ENCODE measurements at regions not wholly inside any gene's neighbourhood (a gene's known extent, or its start where the extent isn't known, plus 50 kb on each side); places are given as distances from the start of the nearest gene placed in this dataset.
A peak's percentile ranks its signal among the peaks of the same experiment; 100 is the strongest.
"Not testable (repeated sequence)": the region's sequence is repeated elsewhere in the genome, so short reads cannot be mapped to it uniquely, and the experiment has no call there.

DNA sequence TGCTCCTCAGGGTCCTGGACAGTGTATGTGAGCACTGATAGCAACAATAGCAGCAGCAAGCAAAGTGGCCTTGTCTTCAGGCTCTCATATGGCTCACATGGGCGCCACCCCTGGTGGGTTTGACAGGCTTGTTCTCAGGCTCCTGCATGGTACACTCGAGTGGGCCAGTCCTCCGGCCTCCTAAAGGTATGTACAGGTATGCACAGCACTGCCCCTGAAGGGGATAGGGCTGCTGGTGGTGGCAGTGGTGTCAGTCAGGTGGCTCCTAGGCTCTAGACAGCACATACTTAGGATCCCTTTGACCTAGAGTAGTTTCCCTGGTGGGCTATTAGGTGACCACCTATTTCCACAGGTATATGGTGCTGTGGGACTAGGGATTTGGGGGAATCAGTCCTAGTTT is 79.8 kb downstream of the LGALS9B start:
- DNase-seq (ENCODE audit: low read depth), result not testable (repeated sequence)

DNA sequence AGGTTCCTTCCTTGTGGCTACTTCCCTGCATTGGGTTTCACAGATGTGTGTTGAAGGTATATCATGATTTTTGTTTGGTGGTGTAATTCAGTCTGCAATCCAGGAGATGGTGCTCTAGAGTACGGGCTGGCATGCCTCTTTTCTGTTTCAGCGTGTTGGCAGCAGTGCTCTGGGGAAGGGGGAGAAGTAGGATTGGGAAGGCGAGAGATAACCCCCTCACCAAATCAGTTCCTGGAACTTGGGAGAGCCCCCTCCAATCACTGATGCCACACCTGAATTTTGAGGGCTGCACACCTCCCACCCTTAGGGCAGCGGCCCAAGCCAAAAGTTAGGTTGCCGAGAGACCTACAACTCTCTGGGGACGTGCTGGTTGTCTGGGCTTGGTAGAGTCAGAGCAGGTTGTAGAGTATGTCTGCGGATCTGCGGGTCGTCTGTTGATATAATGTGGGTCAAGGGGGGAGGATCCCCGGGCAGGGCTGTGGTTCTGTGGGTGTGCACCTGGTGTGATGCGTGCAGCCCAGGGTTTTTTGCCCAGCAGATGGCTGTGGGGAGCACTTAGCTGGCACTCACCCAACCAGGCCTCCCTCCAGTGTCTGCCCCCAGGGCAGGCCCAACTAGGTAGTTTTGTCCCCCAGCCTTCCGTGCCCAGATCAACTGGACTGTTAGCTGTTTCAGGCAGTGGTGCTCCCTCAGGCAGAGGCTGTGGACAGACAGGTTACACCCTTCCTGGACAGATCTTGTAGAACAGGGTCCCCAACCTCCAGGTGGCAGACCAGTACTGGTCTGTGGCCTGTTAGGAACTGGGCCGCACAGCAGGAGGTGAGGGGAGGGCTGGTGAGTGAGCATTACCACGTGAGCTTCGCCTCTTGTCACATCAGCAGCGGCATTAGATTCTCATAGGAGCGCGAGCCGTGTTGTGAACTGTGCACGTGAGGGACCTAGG is 85.7 kb downstream of the LGALS9B start:
- peak; percentile 0 for DNase-seq (ENCODE audit: low read depth)

DNA sequence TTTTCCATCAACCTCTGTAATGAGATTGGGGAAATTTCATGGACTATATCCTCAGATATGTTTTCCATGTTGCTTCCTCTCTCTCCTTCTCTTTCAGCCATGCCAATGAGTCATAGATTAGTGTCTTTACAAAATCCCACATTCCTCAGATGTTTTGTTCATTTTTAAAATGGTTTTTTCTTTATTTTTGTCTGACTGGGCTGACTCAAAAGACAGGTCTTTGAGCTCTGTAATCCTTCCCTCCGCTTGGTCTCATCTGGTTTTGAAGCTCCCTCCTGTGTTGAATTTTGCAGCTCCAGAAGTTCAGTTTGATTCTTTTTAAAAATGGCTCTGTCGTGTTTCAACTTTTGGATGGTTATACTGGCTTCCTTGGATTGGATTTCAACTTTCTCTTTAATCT is 86.7 kb downstream of the LGALS9B start:
- not testable (repeated sequence) for DNase-seq (ENCODE audit: low read depth)

DNA sequence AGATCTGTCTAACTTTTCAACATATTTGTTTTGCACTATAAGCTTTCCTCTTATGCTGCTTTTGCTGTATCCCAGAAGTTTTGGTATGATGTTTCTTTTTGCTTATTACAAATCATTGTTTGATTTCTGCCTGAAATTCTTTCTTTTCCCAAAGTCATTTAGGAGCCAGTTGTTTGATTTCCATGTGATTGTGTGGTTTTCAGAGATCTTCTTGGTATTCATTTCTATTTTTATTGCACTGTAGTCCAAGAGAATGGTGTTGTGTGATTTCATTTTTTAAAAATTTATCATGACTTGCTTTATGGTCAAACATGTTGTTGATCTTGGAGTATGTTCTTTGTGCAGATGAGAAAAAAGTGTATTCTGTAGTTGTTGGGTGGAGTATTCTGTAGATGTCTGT is 88.1 kb downstream of the LGALS9B start:
- DNase-seq (ENCODE audit: low read depth), result not testable (repeated sequence)

DNA sequence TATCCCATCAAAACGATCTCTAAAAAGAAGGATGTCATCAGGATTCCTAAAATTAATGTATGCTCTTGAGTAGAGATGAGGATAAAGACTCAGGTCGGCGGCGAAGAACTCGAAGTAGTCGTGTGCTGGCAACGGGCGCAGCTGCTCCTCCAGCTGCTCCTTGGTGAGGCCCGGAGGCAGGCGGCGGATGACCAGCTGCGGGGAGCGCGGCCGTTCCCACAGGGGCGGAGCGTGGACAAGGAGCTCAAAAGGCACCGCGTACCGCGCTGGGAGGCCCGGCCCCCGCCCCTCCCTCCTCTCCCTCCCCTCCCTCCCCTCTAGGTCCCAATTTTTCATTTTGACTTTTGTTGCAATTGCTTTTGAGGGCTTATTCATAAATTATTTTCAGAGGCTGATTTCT is 90.7 kb downstream of the LGALS9B start:
- not testable (repeated sequence) for DNase-seq (ENCODE audit: low read depth)

DNA sequence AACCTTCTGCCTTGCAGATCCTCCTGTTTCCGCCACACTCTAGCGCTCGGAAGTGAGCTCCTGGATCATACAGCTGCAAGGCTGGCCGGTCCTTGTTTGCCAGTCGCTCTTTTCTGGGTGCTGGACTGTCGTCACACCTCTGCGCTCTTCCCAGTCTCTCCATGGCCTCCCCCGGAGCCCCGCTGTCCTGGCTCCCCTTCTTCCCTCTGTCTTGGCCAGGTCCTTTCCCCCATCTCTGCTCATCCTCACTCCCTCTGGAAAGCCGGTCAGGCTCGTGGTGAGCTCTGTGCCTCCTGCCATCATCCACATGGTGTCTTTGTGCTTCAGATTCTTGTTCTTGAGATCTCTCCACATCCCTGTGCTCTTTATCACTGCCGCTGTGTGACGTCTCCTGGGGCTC is 91.6 kb downstream of the LGALS9B start:
- not testable (repeated sequence) for DNase-seq (ENCODE audit: low read depth)

All from stimulated activated CD4-positive, alpha-beta T cell treated with anti-CD3 and anti-CD28 coated beads, Interleukin-2, amount 100 ng/mL, for 4 hours (primary cell).